NB4 (cell line): ENCODE measurements at regions not wholly inside any gene's neighbourhood (a gene's known extent, or its start where the extent isn't known, plus 50 kb on each side); places are given as distances from the start of the nearest gene placed in this dataset.

Experiments used
- DNase-seq: peaks from one replicate; pipeline ENCODE4 v3.0.0; 2010; ENCODE audit warnings: low read depth
- H3K4me3 ChIP-seq: one replicate; pipeline ENCODE4 v1.5.1; 2011; ENCODE audit warnings: mild to moderate bottlenecking, low read depth, low read length, moderate library complexity
- MYC ChIP-seq: IDR thresholded peaks from 2 replicates; pipeline ENCODE4 v1.6.1; 2011; ENCODE audit warnings: low read depth, low read length
- POLR2A ChIP-seq: IDR thresholded peaks from 2 replicates; pipeline ENCODE4 v1.6.1; 2011; ENCODE audit warnings: mild to moderate bottlenecking; ENCODE audit not compliant: insufficient read length; ENCODE audit errors: extremely low read depth
- TF ChIP-seq, protein P1 (sequence below): IDR thresholded peaks from 2 replicates; pipeline ENCODE4 v1.6.1; 2011; ENCODE audit warnings: low read depth, low read length
- TF ChIP-seq, protein P2 (sequence below): IDR thresholded peaks from one replicate; pipeline ENCODE4 v1.5.1; 2012; ENCODE audit warnings: low read depth, low read length

DNA sequence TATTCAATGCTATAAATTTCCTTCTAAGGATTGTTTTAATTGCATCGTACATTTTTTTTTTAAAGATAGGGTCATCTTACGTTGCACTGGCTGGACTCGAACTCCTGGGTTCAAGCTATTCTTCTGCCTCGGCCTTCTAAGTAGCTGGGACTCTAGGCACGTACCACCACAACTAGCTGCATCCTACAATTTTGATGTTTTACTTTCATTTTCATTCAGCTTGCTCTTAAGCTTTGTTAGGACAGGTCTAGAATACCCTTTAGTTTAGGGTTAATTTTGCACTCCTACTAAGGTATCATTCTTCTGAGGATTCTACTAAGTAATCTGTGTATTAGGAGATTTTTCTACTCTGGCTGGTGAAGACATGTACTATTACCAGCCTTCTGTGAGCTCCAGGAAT, 50.2 kb upstream of the C1GALT1C1 start:
- TF ChIP-seq MYC (no peak), POLR2A (no peak)
- TF ChIP-seq, protein P1, sequence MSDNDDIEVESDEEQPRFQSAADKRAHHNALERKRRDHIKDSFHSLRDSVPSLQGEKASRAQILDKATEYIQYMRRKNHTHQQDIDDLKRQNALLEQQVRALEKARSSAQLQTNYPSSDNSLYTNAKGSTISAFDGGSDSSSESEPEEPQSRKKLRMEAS, result no peak
- TF ChIP-seq, protein P2, sequence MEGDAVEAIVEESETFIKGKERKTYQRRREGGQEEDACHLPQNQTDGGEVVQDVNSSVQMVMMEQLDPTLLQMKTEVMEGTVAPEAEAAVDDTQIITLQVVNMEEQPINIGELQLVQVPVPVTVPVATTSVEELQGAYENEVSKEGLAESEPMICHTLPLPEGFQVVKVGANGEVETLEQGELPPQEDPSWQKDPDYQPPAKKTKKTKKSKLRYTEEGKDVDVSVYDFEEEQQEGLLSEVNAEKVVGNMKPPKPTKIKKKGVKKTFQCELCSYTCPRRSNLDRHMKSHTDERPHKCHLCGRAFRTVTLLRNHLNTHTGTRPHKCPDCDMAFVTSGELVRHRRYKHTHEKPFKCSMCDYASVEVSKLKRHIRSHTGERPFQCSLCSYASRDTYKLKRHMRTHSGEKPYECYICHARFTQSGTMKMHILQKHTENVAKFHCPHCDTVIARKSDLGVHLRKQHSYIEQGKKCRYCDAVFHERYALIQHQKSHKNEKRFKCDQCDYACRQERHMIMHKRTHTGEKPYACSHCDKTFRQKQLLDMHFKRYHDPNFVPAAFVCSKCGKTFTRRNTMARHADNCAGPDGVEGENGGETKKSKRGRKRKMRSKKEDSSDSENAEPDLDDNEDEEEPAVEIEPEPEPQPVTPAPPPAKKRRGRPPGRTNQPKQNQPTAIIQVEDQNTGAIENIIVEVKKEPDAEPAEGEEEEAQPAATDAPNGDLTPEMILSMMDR, result no peak
- DNase-seq, result no peak
- no peak overlapping the region for H3K4me3 ChIP-seq
